Testis (tissue), 2 donors: ENCODE measurements at regions not wholly inside any gene's neighbourhood (a gene's known extent, or its start where the extent isn't known, plus 50 kb on each side); places are given as distances from the start of the nearest gene placed in this dataset.

ENCODE experiments used
- DNase-seq: peaks from one replicate; pipeline ENCODE4 v3.0.0-alpha.2; 2019
- H3K27ac ChIP-seq, 2 donors: fragments of 200-600 bp; sonication (generic); one replicate each; pipeline ENCODE4 v1.5.1; 2019
- H3K27me3 ChIP-seq: fragments of 200-600 bp; sonication (generic); one replicate; pipeline ENCODE4 v1.5.1; 2019
- H3K36me3 ChIP-seq: fragments of 200-600 bp; sonication (generic); one replicate; pipeline ENCODE4 v1.5.1; 2017; ENCODE audit warnings: low read depth; ENCODE audit errors: missing control alignments
- H3K4me1 ChIP-seq: fragments of 200-600 bp; sonication (generic); one replicate; pipeline ENCODE4 v1.5.1; 2019
- H3K4me3 ChIP-seq, 2 donors: fragments of 200-600 bp; sonication (generic); one replicate each; pipeline ENCODE4 v1.5.1; 2017 to 2019
- H3K9me3 ChIP-seq: fragments of 200-600 bp; sonication (generic); one replicate; pipeline ENCODE4 v1.5.1; 2017
- POLR2A ChIP-seq: fragments of 450-650 bp; IDR thresholded peaks from one replicate; pipeline ENCODE4 v1.6.1; 2017; ENCODE audit warnings: antibody characterized with exemption, mild to moderate bottlenecking, moderate library complexity
- whole genome bisulfite sequencing, 2 donors: methylation state at CpG; one replicate each; pipeline ENCODE4 v1.1.5; 2018; 5-methylcytosine and 5-hydroxymethylcytosine counted together
- intact Hi-C: fragments of 100-400 bp; cut with DNase I; formaldehyde crosslinking; loops from one replicate; pipeline ENCODE4 v1.15.1; 2023; ENCODE audit warnings: low total_unique reads
- TF ChIP-seq, protein P1 (sequence below), 3 experiments: fragments of 450-650 bp in 2 of 3; fragments of 200-600 bp in 1 of 3; sonication (generic) in 1 of 3; IDR thresholded peaks; one replicate each; pipeline ENCODE4 v1.5.1; 2016 to 2019; ENCODE audit warnings: antibody characterized with exemption in 3 of 3, mild to moderate bottlenecking in 2 of 3, moderate library complexity in 1 of 3

- no peak for DNase-seq
- H3K4me1 ChIP-seq, result no peaks in the 10 kb centered on the region
- no peaks in the 10 kb centered on the region for H3K27me3 ChIP-seq
- no peaks in the 10 kb centered on the region for H3K9me3 ChIP-seq
- intact Hi-C loops, result no loop called here
- no peak for TF ChIP-seq POLR2A
- TF ChIP-seq, protein P1, sequence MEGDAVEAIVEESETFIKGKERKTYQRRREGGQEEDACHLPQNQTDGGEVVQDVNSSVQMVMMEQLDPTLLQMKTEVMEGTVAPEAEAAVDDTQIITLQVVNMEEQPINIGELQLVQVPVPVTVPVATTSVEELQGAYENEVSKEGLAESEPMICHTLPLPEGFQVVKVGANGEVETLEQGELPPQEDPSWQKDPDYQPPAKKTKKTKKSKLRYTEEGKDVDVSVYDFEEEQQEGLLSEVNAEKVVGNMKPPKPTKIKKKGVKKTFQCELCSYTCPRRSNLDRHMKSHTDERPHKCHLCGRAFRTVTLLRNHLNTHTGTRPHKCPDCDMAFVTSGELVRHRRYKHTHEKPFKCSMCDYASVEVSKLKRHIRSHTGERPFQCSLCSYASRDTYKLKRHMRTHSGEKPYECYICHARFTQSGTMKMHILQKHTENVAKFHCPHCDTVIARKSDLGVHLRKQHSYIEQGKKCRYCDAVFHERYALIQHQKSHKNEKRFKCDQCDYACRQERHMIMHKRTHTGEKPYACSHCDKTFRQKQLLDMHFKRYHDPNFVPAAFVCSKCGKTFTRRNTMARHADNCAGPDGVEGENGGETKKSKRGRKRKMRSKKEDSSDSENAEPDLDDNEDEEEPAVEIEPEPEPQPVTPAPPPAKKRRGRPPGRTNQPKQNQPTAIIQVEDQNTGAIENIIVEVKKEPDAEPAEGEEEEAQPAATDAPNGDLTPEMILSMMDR (IDR thresholded peaks at IDR 0.05), result no peak
- H3K27ac ChIP-seq, result no peak overlapping the region
- H3K4me3 ChIP-seq, result no peak overlapping the region
- no peaks in the 10 kb centered on the region for H3K36me3 ChIP-seq
Observed at GRCh38 chr9:115349542-115349941, 231.6 kb upstream of the TNC start.

DNA sequence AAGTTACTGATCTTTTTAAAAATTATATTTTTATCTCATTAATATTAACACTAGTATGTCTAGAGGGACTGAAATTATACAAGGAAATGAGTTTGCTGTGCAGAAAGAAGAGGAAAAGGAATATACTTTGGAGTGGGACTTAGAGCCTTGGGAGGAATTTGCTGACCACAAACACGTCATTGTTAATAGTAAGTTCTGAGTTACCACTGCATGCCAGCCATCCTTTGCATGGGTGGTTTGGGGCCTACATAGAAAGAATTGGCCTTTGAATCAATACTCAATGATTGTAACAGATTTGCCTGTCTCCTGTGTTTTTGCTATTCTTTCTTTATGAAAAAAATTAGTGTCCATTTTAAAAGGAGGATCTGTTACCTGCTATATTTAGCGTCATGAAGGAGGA is 232.6 kb upstream of the TNC start:
- Histone ChIP-seq H3K27ac (no peak overlapping the region), H3K4me3 (no peak overlapping the region), H3K27me3 (no peaks in the 10 kb centered on the region), H3K36me3 (no peaks in the 10 kb centered on the region), H3K9me3 (no peaks in the 10 kb centered on the region), H3K4me1 (no peaks in the 10 kb centered on the region)
- WGBS, 2 donors, result 91 to 97% methylated on average over 2 of the region's 2 CpGs
- DNase-seq, result no peak
- intact Hi-C loops, result no loop called here
- TF ChIP-seq, protein P1 (IDR thresholded peaks at IDR 0.05), result no peak
- TF ChIP-seq POLR2A, result no peak

DNA sequence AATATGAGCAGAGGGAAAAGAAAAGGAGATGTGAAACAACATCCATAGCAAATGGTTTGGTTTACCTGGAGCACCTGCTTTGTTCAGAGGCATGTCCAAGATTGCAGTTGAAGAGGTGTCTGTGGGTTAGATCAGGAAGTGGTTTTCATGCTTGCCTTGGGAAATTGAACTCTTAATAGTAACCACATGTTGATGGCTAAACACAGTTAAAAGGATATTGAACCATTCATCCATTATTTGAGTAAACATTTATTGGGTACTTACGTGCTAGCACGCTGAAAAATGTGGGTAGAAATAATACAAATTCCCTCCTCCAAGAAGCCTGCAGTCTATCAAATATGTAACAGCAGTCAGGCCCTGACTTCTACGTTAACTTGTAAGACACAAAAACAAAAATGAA is 235.7 kb upstream of the TNC start:
- Histone ChIP-seq H3K4me3 (no peak overlapping the region), H3K36me3 (no peaks in the 10 kb centered on the region), H3K4me1 (no peaks in the 10 kb centered on the region), H3K27ac (no peak overlapping the region), H3K9me3 (no peaks in the 10 kb centered on the region), H3K27me3 (no peaks in the 10 kb centered on the region)
- intact Hi-C loops, result no loop called here
- 88 to 92% methylated on average over 3 of the region's 3 CpGs for WGBS, 2 donors
- no peak for DNase-seq
- no peak for TF ChIP-seq POLR2A

DNA sequence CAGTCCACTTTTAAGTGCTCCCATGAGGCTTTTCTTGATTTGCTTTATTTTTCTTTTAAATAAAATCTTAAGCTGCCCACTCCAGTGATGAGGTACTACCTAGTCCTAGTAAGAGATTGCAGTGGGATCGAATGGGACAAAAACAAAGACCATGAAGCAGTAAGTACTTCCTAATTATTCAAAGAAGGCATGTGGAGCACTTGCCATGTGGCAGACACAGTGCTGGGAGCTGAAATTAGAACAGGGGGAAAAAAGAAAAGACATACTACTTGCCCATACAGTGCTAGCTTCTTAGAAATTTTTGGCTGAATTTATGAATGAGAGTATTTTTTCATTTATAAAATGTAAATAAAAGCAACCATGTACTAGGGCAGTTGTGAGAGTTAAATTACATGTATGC is 239.9 kb upstream of the TNC start:
- Histone ChIP-seq H3K36me3 (no peaks in the 10 kb centered on the region), H3K4me3 (no peak overlapping the region), H3K27ac (no peak overlapping the region), H3K9me3 (no peaks in the 10 kb centered on the region), H3K27me3 (no peaks in the 10 kb centered on the region), H3K4me1 (no peaks in the 10 kb centered on the region)
- 61 to 62% methylated on average over 1 of the region's 1 CpG for WGBS, 2 donors
- TF ChIP-seq POLR2A, result no peak
- TF ChIP-seq, protein P1 (IDR thresholded peaks at IDR 0.05), result no peak
- DNase-seq, result no peak
- intact Hi-C loops, result no loop called here

DNA sequence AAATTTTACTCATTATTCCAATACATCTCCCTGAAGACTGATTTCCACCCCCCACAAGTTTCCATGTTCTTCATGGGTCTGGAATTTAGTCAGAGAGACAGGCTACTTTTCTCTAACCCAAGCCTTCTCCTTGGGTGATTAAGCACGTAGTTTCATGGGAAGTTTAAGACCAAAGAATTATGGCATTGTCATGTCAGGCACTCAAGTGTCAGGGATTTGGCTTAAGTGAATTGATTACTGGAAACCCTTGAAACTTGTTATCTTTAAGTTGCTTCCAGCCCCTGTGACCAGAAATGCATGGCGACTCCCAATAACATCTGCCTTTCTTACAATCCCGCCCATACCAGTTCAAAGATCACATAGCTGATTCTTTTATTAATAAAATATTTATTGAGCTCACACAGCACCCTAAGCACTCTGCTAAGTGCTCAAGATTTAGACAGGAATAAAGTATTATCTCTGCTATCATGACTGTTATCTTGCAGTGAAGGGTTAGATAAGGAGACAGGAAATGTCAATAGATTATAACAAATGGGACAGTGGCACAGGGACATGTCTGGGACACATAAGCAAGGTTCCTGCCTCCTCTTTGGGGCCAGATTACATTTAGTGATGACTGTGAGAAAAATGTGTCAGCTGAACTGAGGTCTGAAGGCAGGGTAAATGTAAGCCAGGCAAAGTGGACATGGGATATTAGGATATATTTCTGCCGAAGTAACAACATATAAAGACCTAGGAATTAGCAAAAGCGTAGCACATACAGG is 241.2 kb upstream of the TNC start:
- whole genome bisulfite sequencing, 2 donors, result 69 to 79% methylated on average over 5 of the region's 5 CpGs
- intact Hi-C loops, result no loop called here
- Histone ChIP-seq H3K27ac (no peak overlapping the region), H3K36me3 (no peaks in the 10 kb centered on the region), H3K9me3 (no peaks in the 10 kb centered on the region), H3K4me3 (no peak overlapping the region), H3K27me3 (no peaks in the 10 kb centered on the region), H3K4me1 (no peaks in the 10 kb centered on the region)
- DNase-seq, result no peak
- TF ChIP-seq, protein P1 (IDR thresholded peaks at IDR 0.05), result no peak
- TF ChIP-seq POLR2A, result no peak
